HL-60 (cell line): ENCODE measurements at regions not wholly inside any gene's neighbourhood (a gene's known extent, or its start where the extent isn't known, plus 50 kb on each side); places are given as distances from the start of the nearest gene placed in this dataset.

Experiments used
- DNase-seq, 2 experiments: peaks; one replicate each; pipeline ENCODE4 v3.0.0-alpha.2; 2010 to 2020; ENCODE audit warnings: low read depth in 1 of 2, low spot score in 1 of 2
- H3K27ac ChIP-seq: fragments of 250-450 bp; sonication (Bioruptor Pico); replicated peaks from 2 replicates; pipeline ENCODE4 v1.5.1; 2020; ENCODE audit warnings: mild to moderate bottlenecking, moderate library complexity
- H3K27me3 ChIP-seq: fragments of 250-450 bp; sonication (Bioruptor Pico); 2 replicates; pipeline ENCODE4 v1.5.1; 2021; ENCODE audit warnings: mild to moderate bottlenecking, moderate library complexity; ENCODE audit not compliant: insufficient read depth, poor library complexity, severe bottlenecking
- H3K4me3 ChIP-seq: replicated peaks from 2 replicates; pipeline ENCODE4 v1.5.1; 2011; ENCODE audit warnings: mild to moderate bottlenecking, control low read depth, low read length; ENCODE audit not compliant: insufficient read depth
- CTCF ChIP-seq: IDR thresholded peaks from one replicate; pipeline ENCODE4 v1.5.1; 2011; ENCODE audit warnings: low read length, control low read depth, inconsistent platforms; ENCODE audit not compliant: insufficient read depth
- GABPA ChIP-seq: IDR thresholded peaks from 2 replicates; pipeline ENCODE4 v1.6.1; 2012; ENCODE audit warnings: low read depth
- POLR2AphosphoS5 ChIP-seq: IDR thresholded peaks from 2 replicates; pipeline ENCODE4 v1.6.1; 2012; ENCODE audit warnings: low read depth
- REST ChIP-seq: IDR thresholded peaks from 2 replicates; pipeline ENCODE4 v1.6.1; 2012; ENCODE audit warnings: low read depth; ENCODE audit not compliant: insufficient replicate concordance
- SPI1 ChIP-seq: IDR thresholded peaks from 2 replicates; pipeline ENCODE4 v1.6.1; 2012; ENCODE audit warnings: low read depth, mild to moderate bottlenecking, borderline replicate concordance

DNA sequence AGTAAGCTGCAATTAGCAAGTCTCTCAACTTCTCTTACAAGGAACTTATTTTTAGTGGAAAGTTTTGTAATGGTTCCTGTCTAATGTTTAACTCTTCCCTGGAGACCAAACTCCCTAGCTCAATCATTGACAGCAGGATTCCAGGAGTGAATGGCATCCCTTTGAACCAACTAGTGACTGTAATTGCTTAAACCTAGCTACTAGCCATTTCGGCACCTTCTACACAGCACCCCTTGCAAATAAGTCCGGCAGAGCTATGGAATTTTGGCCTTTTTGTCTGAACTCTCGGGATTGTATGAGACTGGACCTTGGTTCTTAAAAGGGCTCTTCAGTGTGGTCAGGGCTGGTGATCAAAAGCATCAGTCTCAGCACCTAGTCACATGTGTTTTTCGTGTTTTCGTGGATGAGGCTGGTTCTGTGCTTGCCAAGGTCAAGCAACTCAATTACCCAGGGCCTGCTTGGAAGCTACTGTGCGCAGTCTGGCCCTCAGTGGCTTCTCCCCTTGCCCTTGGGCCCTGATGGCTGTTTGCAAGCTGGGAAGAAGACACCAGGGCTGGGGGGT lies 135.3 kb upstream of the NEDD9 start:
- Histone ChIP-seq H3K27ac (no peak overlapping the region), H3K27me3 (no peaks in the 10 kb centered on the region), H3K4me3 (no peak overlapping the region)
- TF ChIP-seq SPI1 (no peak), REST (no peak), POLR2AphosphoS5 (no peak), GABPA (no peak), CTCF (no peak)
- no peak for DNase-seq

DNA sequence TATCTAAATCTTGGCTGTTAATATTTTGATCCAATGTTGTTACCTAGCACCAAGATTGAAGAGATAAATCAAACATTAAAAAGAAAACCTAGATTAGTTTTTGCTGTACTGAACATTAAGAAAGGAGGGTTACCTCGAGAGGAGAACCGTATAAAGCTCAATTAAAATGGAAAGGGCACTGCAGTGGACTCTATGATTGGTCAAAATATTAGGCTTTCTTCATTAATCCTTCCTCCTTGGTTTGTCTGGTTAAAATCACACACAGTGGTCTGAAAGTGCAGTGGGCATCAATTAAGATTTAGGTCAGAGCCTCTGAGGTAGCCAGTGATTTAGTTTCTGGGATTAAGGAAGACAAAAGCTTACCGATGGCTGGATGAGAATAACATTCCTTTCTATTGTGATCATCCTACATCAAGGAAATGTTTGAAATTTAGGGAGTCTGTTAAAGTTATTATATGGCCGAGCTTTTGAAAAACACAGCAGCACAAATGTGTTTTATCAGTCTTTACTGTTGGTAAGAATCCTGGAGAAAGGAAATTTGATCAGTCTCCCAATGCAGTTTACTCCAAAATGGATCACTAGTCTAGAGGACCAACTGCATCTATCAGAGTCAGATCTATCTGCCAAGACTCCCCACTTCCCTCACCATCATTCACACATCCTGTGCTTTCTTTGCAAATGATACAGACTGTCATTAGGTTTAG lies 134.6 kb upstream of the NEDD9 start:
- Histone ChIP-seq H3K27ac (no peak overlapping the region), H3K27me3 (no peaks in the 10 kb centered on the region), H3K4me3 (no peak overlapping the region)
- DNase-seq, result no peak
- TF ChIP-seq GABPA (no peak), CTCF (no peak), REST (no peak), SPI1 (no peak), POLR2AphosphoS5 (no peak)

- DNase-seq, result peak in 1 of 2 experiments; percentile 42
- no peak for TF ChIP-seq CTCF
- TF ChIP-seq GABPA, result no peak
- no peak for TF ChIP-seq REST
- TF ChIP-seq POLR2AphosphoS5, result no peak
- TF ChIP-seq SPI1, result no peak
- no peaks in the 10 kb centered on the region for H3K27me3 ChIP-seq
Measured at GRCh38 chr6:11366183-11366933, 133.9 kb upstream of the NEDD9 start.

More at GRCh38 chr6:11366183-11366933, 133.9 kb upstream of the NEDD9 start:
- Histone ChIP-seq H3K4me3 (no peak overlapping the region), H3K27ac (no peak overlapping the region)
